ENCODE measurements at regions not wholly inside any gene's neighbourhood (a gene's known extent, or its start where the extent isn't known, plus 50 kb on each side); places are given as distances from the start of the nearest gene placed in this dataset.

DNA sequence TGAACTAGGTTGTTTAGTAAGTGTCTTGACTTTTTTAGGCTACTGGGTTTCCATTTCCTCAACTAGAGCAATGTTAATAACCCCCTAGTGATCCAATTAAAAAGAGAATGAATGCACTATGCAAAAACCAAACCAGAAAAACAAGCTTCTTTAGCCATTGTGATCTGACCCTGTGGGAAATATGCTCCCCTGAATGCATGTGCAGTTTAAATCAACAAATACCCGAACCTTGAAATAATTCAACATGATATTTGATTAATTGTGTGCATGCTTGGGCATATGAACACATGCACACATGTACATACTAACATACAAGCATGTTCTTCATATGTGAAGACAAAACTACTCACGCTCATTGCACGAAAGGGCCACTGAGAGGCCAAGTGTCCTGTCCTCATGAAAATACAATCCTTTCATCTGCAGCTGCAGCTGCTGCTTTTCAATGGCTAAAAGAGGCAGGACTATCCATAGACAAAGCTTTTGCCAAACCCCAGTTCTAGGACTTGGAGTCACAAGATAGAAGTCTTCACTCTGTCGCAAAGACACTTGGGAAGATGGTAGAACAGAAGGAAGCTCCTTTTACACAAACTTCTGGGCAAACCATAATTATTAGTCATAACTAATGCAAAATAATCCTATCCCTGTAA lies 207.1 kb upstream of the POU3F2 start:
- H4K20me1 ChIP-seq (ENCODE audit: insufficient read depth, low read length), result no peaks in the 10 kb centered on the region
- no peak overlapping the region for H2AFZ ChIP-seq (ENCODE audit: low read length)
- H3K79me2 ChIP-seq (ENCODE audit: low read length), result no peaks in the 10 kb centered on the region
- no peaks in the 10 kb centered on the region for H3F3A ChIP-seq (ENCODE audit: insufficient read depth, low read length)
- no peak overlapping the region for H3K9ac ChIP-seq (ENCODE audit: low read length)
- no peaks in the 10 kb centered on the region for H3K9me3 ChIP-seq (replicated peaks; ENCODE audit: insufficient read depth, low read length)
- no peaks in the 10 kb centered on the region for H3K27me3 ChIP-seq (replicated peaks; ENCODE audit: insufficient read depth, low read length)
- H3K4me3 ChIP-seq (ENCODE audit: low read length), result no peak overlapping the region
- H3K9me2 ChIP-seq (replicated peaks; ENCODE audit: insufficient read depth, low read length), result no peaks in the 10 kb centered on the region
- H3K4me2 ChIP-seq (ENCODE audit: low read depth, low read length), result no peak overlapping the region
- no peak overlapping the region for H3K27ac ChIP-seq (ENCODE audit: low read length)
- H3K4me1 ChIP-seq (ENCODE audit: low read length), result no peaks in the 10 kb centered on the region
- H3K36me3 ChIP-seq (replicated peaks; ENCODE audit: insufficient read depth, low read length), result no peaks in the 10 kb centered on the region
- TF ChIP-seq, protein P1, sequence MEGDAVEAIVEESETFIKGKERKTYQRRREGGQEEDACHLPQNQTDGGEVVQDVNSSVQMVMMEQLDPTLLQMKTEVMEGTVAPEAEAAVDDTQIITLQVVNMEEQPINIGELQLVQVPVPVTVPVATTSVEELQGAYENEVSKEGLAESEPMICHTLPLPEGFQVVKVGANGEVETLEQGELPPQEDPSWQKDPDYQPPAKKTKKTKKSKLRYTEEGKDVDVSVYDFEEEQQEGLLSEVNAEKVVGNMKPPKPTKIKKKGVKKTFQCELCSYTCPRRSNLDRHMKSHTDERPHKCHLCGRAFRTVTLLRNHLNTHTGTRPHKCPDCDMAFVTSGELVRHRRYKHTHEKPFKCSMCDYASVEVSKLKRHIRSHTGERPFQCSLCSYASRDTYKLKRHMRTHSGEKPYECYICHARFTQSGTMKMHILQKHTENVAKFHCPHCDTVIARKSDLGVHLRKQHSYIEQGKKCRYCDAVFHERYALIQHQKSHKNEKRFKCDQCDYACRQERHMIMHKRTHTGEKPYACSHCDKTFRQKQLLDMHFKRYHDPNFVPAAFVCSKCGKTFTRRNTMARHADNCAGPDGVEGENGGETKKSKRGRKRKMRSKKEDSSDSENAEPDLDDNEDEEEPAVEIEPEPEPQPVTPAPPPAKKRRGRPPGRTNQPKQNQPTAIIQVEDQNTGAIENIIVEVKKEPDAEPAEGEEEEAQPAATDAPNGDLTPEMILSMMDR (IDR thresholded peaks at IDR 0.05; ENCODE audit: low read length), result no peak
- TF ChIP-seq EZH2 (optimal IDR thresholded peaks at IDR 0.05; ENCODE audit: low read depth, low read length) (no peak), EZH2phosphoT487 (IDR thresholded peaks at IDR 0.05; ENCODE audit: low read length) (no peak)
- no peak for DNase-seq

DNA sequence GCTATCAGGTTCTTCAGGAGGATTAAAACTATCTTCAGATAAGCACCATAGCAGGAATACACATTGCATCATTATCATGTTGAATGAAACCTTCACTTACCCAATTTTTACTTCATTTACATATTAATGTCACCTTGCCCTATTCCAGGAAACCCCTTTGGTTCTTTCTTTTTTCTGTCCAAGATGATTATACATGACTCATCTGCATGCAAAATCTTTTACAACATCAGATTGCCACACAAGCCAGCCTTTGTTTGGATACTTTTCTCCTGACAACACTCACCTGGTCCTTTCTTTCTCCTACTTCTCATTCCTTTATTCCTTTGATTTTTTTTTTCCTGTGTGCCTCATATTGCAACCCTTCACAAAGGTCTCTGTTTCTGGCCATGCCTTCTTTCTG lies 200.5 kb upstream of the POU3F2 start:
- H3K36me3 ChIP-seq (replicated peaks; ENCODE audit: insufficient read depth, low read length), result no peaks in the 10 kb centered on the region
- H3K4me1 ChIP-seq (ENCODE audit: low read length), result no peaks in the 10 kb centered on the region
- no peaks in the 10 kb centered on the region for H3K27me3 ChIP-seq (replicated peaks; ENCODE audit: insufficient read depth, low read length)
- no peak overlapping the region for H2AFZ ChIP-seq (ENCODE audit: low read length)
- H3K4me2 ChIP-seq (ENCODE audit: low read depth, low read length), result no peak overlapping the region
- no peaks in the 10 kb centered on the region for H3K9me2 ChIP-seq (replicated peaks; ENCODE audit: insufficient read depth, low read length)
- H3K4me3 ChIP-seq (ENCODE audit: low read length), result no peak overlapping the region
- H3K9me3 ChIP-seq (replicated peaks; ENCODE audit: insufficient read depth, low read length), result no peaks in the 10 kb centered on the region
- no peaks in the 10 kb centered on the region for H3K79me2 ChIP-seq (ENCODE audit: low read length)
- no peak for TF ChIP-seq EZH2 (optimal IDR thresholded peaks at IDR 0.05; ENCODE audit: low read depth, low read length)
- no peak for TF ChIP-seq EZH2phosphoT487 (IDR thresholded peaks at IDR 0.05; ENCODE audit: low read length)
- TF ChIP-seq, protein P1 (IDR thresholded peaks at IDR 0.05; ENCODE audit: low read length), result no peak
- H4K20me1 ChIP-seq (ENCODE audit: insufficient read depth, low read length), result no peaks in the 10 kb centered on the region
- H3K27ac ChIP-seq (ENCODE audit: low read length), result no peak overlapping the region
- DNase-seq, result no peak
- H3F3A ChIP-seq (ENCODE audit: insufficient read depth, low read length), result no peaks in the 10 kb centered on the region
- H3K9ac ChIP-seq (ENCODE audit: low read length), result no peak overlapping the region

DNA sequence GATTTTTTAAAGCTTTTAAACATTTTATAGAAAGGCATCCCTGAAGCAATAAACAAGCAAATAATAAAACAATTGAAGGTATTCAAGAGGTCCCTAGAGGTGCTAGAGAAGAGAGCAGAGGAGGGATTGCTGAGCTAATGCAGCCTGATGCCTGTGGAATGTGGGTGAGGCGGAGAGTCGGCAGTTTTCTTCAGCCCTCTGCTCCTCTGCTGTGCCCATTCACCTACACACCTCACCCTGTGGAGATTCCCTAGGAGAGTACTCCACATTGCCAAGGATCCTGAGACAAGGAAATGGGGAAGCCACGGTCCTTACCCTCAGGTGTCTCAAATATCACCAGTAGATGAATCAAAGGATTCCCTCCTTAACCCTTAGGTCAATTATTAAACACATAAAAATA lies 199.8 kb upstream of the POU3F2 start:
- no peaks in the 10 kb centered on the region for H3K4me1 ChIP-seq (ENCODE audit: low read length)
- no peak for DNase-seq
- H3K4me2 ChIP-seq (ENCODE audit: low read depth, low read length), result no peak overlapping the region
- no peaks in the 10 kb centered on the region for H3K27me3 ChIP-seq (replicated peaks; ENCODE audit: insufficient read depth, low read length)
- no peaks in the 10 kb centered on the region for H3K9me2 ChIP-seq (replicated peaks; ENCODE audit: insufficient read depth, low read length)
- no peaks in the 10 kb centered on the region for H4K20me1 ChIP-seq (ENCODE audit: insufficient read depth, low read length)
- no peaks in the 10 kb centered on the region for H3K9me3 ChIP-seq (replicated peaks; ENCODE audit: insufficient read depth, low read length)
- no peak overlapping the region for H3K4me3 ChIP-seq (ENCODE audit: low read length)
- no peaks in the 10 kb centered on the region for H3F3A ChIP-seq (ENCODE audit: insufficient read depth, low read length)
- no peak overlapping the region for H3K9ac ChIP-seq (ENCODE audit: low read length)
- TF ChIP-seq, protein P1 (IDR thresholded peaks at IDR 0.05; ENCODE audit: low read length), result no peak
- no peak for TF ChIP-seq EZH2phosphoT487 (IDR thresholded peaks at IDR 0.05; ENCODE audit: low read length)
- TF ChIP-seq EZH2 (optimal IDR thresholded peaks at IDR 0.05; ENCODE audit: low read depth, low read length), result no peak
- no peaks in the 10 kb centered on the region for H3K79me2 ChIP-seq (ENCODE audit: low read length)
- H3K36me3 ChIP-seq (replicated peaks; ENCODE audit: insufficient read depth, low read length), result no peaks in the 10 kb centered on the region
- no peak overlapping the region for H3K27ac ChIP-seq (ENCODE audit: low read length)
- H2AFZ ChIP-seq (ENCODE audit: low read length), result no peak overlapping the region

Measured in MM.1S (cell line).